ENCODE measurements at regions not wholly inside any gene's neighbourhood (a gene's known extent, or its start where the extent isn't known, plus 50 kb on each side); places are given as distances from the start of the nearest gene placed in this dataset.
A peak's percentile ranks its signal among the peaks of the same experiment; 100 is the strongest.

GRCh38 chr10:84783386-84783785, 455.0 kb downstream of the CCSER2 start:
- Histone ChIP-seq H3K4me2 (ENCODE audit: low read depth, low read length) (no peak overlapping the region), H3K56ac (ENCODE audit: extremely low read depth, insufficient read depth, low read length) (no peak overlapping the region), H2BK120ac (ENCODE audit: low read depth, low read length) (no peak overlapping the region), H2BK20ac (ENCODE audit: low read depth, low read length) (no peak overlapping the region), H4K5ac (ENCODE audit: low read depth, low read length) (no peak overlapping the region), H3K36me3 (ENCODE audit: control insufficient read depth, insufficient read depth, low read length) (no peaks in the 10 kb centered on the region), H3K9ac (ENCODE audit: low read depth, low read length) (no peak overlapping the region), H3K4me3 (ENCODE audit: insufficient read depth, low read depth, low read length) (no peak overlapping the region), H4K91ac (ENCODE audit: insufficient read depth, low read depth, low read length) (no peak overlapping the region), H2BK15ac (ENCODE audit: low read depth, low read length) (no peak overlapping the region), H2AFZ (replicated peaks; ENCODE audit: low read length, poor library complexity) (no peak overlapping the region), H3K4me1 (ENCODE audit: control insufficient read depth, insufficient read depth, low read length) (no peaks in the 10 kb centered on the region), H3K9me3 (ENCODE audit: control insufficient read depth, insufficient read depth, low read length) (peaks cover 16% of the 10 kb centered on the region), H2BK5ac (ENCODE audit: low read depth, low read length, poor library complexity, severe bottlenecking) (no peak overlapping the region), H3K79me1 (ENCODE audit: low read depth in 1 of 2, low read length in 2 of 2) (no peaks in the 10 kb centered on the region), H3K18ac (ENCODE audit: low read depth, low read length) (no peak overlapping the region), H3K4ac (ENCODE audit: low read depth, low read length) (no peak overlapping the region), H2AK5ac (ENCODE audit: low read depth, low read length) (no peak overlapping the region), H4K8ac (ENCODE audit: low read depth in 2 of 2, low read length in 2 of 2) (no peak overlapping the region), H3K27ac (ENCODE audit: insufficient read depth, low read length) (no peak overlapping the region), H3K9me1 (ENCODE audit: insufficient read depth, low read length) (no peaks in the 10 kb centered on the region), H3K23ac (ENCODE audit: low read depth, low read length) (no peak overlapping the region), H3K27me3 (ENCODE audit: control insufficient read depth, insufficient read depth, low read length) (no peaks in the 10 kb centered on the region), H4K20me1 (ENCODE audit: insufficient read depth, low read length) (no peaks in the 10 kb centered on the region), H3K14ac (replicated peaks; ENCODE audit: low read depth, low read length) (no peak overlapping the region), H2AK9ac (replicated peaks; ENCODE audit: low read depth, low read length, poor library complexity) (no peak overlapping the region)
- BruUV-seq (replicated peaks) = no TSS peak
- POLR2A ChIA-PET (ENCODE audit: unreplicated experiment) = no interaction called here
- dilution Hi-C loops (cut with HindIII; ENCODE audit: low sequenced_read_pairs, unreplicated experiment) (no loop called here), in situ Hi-C loops (cut with MboI; ENCODE audit: low sequenced_read_pairs) (no loop called here), intact Hi-C loops (cut with micrococcal nuclease) (no loop called here)
- ATAC-seq (ENCODE audit: low read depth) = no peak
- WGBS, 2 experiments (ENCODE audit: extremely low coverage in 2 of 2, insufficient read length in 1 of 2) = no CpG with 5 or more reads among the region's 1 CpG
- TF ChIP-seq CTCF (conservative IDR thresholded peaks at IDR 0.05; ENCODE audit: low read depth, low read length) = peak; percentile 46
- TF ChIP-seq MXI1 (IDR thresholded peaks at IDR 0.05; ENCODE audit: borderline replicate concordance, low read depth, low read length) = no peak
- TF ChIP-seq RAD21 (IDR thresholded peaks at IDR 0.05; ENCODE audit: low read length) = peak; percentile 47
- peak; percentile 15; the same call in 1 of the 2 replicates for TF ChIP-seq SMC3 (IDR thresholded peaks at IDR 0.05; ENCODE audit: low read depth, low read length)
- CTCF ChIA-PET = no interaction called here
- DNase-seq = no peak
